H1 (cell line): ENCODE measurements at regions not wholly inside any gene's neighbourhood (a gene's known extent, or its start where the extent isn't known, plus 50 kb on each side); places are given as distances from the start of the nearest gene placed in this dataset.
"Not testable (repeated sequence)": the region's sequence is repeated elsewhere in the genome, so short reads cannot be mapped to it uniquely, and the experiment has no call there.

ENCODE experiments used
- CTCF ChIA-PET: fragments of 300-600 bp; sonication (Branson Sonifier 250); formaldehyde crosslinking; loops from one replicate; lab custom pipeline; 2021; ENCODE audit not compliant: partially characterized antibody; lab: Charles Lee
- POLR2A ChIA-PET: fragments of 300-600 bp; sonication (Branson Sonifier 250); formaldehyde crosslinking; loops from one replicate; lab custom pipeline; 2021; ENCODE audit warnings: inconsistent platforms; ENCODE audit not compliant: partially characterized antibody; lab: Charles Lee
- DNase-seq, 2 experiments: peaks; one replicate each; pipeline versions ENCODE4 v3.0.0 to v3.0.0-alpha.2; 2010 to 2022; ENCODE audit warnings: low spot score in 2 of 2, low read depth in 1 of 2, mixed read lengths in 1 of 2
- FAIRE-seq: peaks from 2 replicates; lab custom pipeline; 2011; peaks lifted over from hg19 to GRCh38; lab: Jason Lieb, UNC
- H2AFZ ChIP-seq: 2 replicates; pipeline ENCODE4 v1.8.1; 2012; ENCODE audit warnings: low read length, inconsistent platforms
- H2AK5ac ChIP-seq: 2 replicates; pipeline ENCODE4 v1.6.1; 2013; ENCODE audit warnings: low read depth, low read length
- H2BK120ac ChIP-seq: replicated peaks from 2 replicates; pipeline ENCODE3; 2013; ENCODE audit warnings: low read depth, low read length, inconsistent platforms
- H2BK12ac ChIP-seq: 2 replicates; pipeline ENCODE4 v1.6.1; 2013; ENCODE audit warnings: low read depth, low read length
- H2BK15ac ChIP-seq: 2 replicates; pipeline ENCODE4 v1.6.1; 2013; ENCODE audit warnings: low read length
- H2BK20ac ChIP-seq: 2 replicates; pipeline ENCODE4 v1.6.1; 2013; ENCODE audit warnings: low read length
- H2BK5ac ChIP-seq: 2 replicates; pipeline ENCODE4 v1.6.1; 2013; ENCODE audit warnings: low read depth, low read length
- H3K14ac ChIP-seq: 2 replicates; pipeline ENCODE4 v1.6.1; 2013; ENCODE audit warnings: inconsistent platforms; ENCODE audit not compliant: insufficient read length
- H3K18ac ChIP-seq: 2 replicates; pipeline ENCODE4 v1.6.1; 2013; ENCODE audit warnings: low read length; ENCODE audit errors: extremely low read depth
- H3K23ac ChIP-seq: 2 replicates; pipeline ENCODE4 v1.6.1; 2013; ENCODE audit warnings: inconsistent platforms; ENCODE audit not compliant: insufficient read length
- H3K23me2 ChIP-seq: 2 replicates; pipeline ENCODE4 v1.6.1; 2013; ENCODE audit warnings: low read depth, low read length
- H3K27ac ChIP-seq: 2 replicates; pipeline ENCODE4 v1.6.1; 2011; ENCODE audit warnings: low read depth, low read length, inconsistent platforms
- H3K27me3 ChIP-seq, 4 experiments: replicated peaks in 1 of 4; 1 replicate in 1 of 4; 2 replicates in 3 of 4; pipeline versions ENCODE4 v1.6.1 to v1.8.1; 2011 to 2013; ENCODE audit warnings: low read length in 3 of 4, mild to moderate bottlenecking in 3 of 4, inconsistent platforms in 2 of 4, mixed read lengths in 2 of 4, moderate library complexity in 1 of 4; ENCODE audit not compliant: control insufficient read depth in 3 of 4, insufficient read depth in 3 of 4; ENCODE audit errors: extremely low read depth in 1 of 4
- H3K36me3 ChIP-seq, 4 experiments: 2 replicates each; pipeline versions ENCODE4 v1.6.1 to v1.8.1; 2011 to 2013; ENCODE audit warnings: mild to moderate bottlenecking in 4 of 4, low read length in 3 of 4, moderate library complexity in 2 of 4, control low read depth in 1 of 4, inconsistent platforms in 1 of 4; ENCODE audit not compliant: insufficient read depth in 4 of 4, control insufficient read depth in 2 of 4
- H3K4ac ChIP-seq: replicated peaks from 2 replicates; pipeline ENCODE3; 2013; ENCODE audit warnings: low read length, low read depth, mixed read lengths, inconsistent platforms; ENCODE audit not compliant: insufficient read length
- H3K4me1 ChIP-seq, 4 experiments: replicated peaks in 1 of 4; 1 replicate in 1 of 4; 2 replicates in 3 of 4; pipeline versions ENCODE4 v1.6.1 to v1.8.1; 2011 to 2013; ENCODE audit warnings: low read length in 3 of 4, inconsistent platforms in 2 of 4, mixed read lengths in 1 of 4; ENCODE audit not compliant: insufficient read depth in 4 of 4, control insufficient read depth in 3 of 4
- H3K4me2 ChIP-seq, 2 experiments: 2 replicates each; pipeline versions ENCODE4 v1.6.1 to v1.8.1; 2011 to 2013; ENCODE audit warnings: low read depth in 2 of 2, low read length in 2 of 2, control low read depth in 1 of 2, inconsistent platforms in 1 of 2, mild to moderate bottlenecking in 1 of 2; ENCODE audit not compliant: insufficient read depth in 1 of 2
- H3K4me3 ChIP-seq, 4 experiments: fragments of 200-600, 300-600 bp in 1 of 4; sonication (generic), shearing (Covaris generic), sonication (Bioruptor Twin) in 1 of 4; 2 replicates each; pipeline versions ENCODE4 v1.5.1 to v1.8.1; 2011 to 2016; ENCODE audit warnings: low read length in 4 of 4, low read depth in 3 of 4, control low read depth in 2 of 4, inconsistent platforms in 2 of 4, mild to moderate bottlenecking in 2 of 4, mixed read lengths in 1 of 4, moderate library complexity in 1 of 4; ENCODE audit not compliant: insufficient read depth in 2 of 4; ENCODE audit errors: extremely low read depth in 1 of 4
- H3K56ac ChIP-seq: replicated peaks from 2 replicates; pipeline ENCODE3; 2013; ENCODE audit warnings: low read depth, mild to moderate bottlenecking, mixed read lengths, low read length, inconsistent platforms; ENCODE audit not compliant: insufficient read length
- H3K79me1 ChIP-seq: 2 replicates; pipeline ENCODE4 v1.6.1; 2013; ENCODE audit warnings: low read depth, low read length, control low read depth
- H3K79me2 ChIP-seq, 2 experiments: 2 replicates each; pipeline versions ENCODE4 v1.6.1 to v1.8.1; 2012 to 2013; ENCODE audit warnings: low read length in 2 of 2, mild to moderate bottlenecking in 2 of 2, inconsistent platforms in 1 of 2; ENCODE audit not compliant: insufficient read depth in 2 of 2, control insufficient read depth in 1 of 2
- H3K9ac ChIP-seq, 4 experiments: replicated peaks in 1 of 4; 1 replicate in 1 of 4; 2 replicates in 3 of 4; pipeline versions ENCODE4 v1.6.1 to v1.8.1; 2011 to 2013; ENCODE audit warnings: low read depth in 3 of 4, low read length in 3 of 4, control low read depth in 2 of 4, mild to moderate bottlenecking in 2 of 4, moderate library complexity in 2 of 4, inconsistent platforms in 1 of 4; ENCODE audit errors: extremely low read depth in 1 of 4
- H3K9me3 ChIP-seq, 2 experiments: 2 replicates each; pipeline versions ENCODE4 v1.6.1 to v1.8.1; 2012 to 2013; ENCODE audit warnings: mild to moderate bottlenecking in 2 of 2, moderate library complexity in 2 of 2, control low read depth in 1 of 2, inconsistent platforms in 1 of 2, low read depth in 1 of 2, low read length in 1 of 2, mixed read lengths in 1 of 2; ENCODE audit not compliant: insufficient read depth in 2 of 2
- H4K20me1 ChIP-seq, 2 experiments: replicated peaks in 1 of 2; 2 replicates each; pipeline versions ENCODE3 to v1.8.1; 2011 to 2013; ENCODE audit warnings: inconsistent platforms in 2 of 2, low read length in 2 of 2, mild to moderate bottlenecking in 1 of 2; ENCODE audit not compliant: insufficient read depth in 2 of 2, control insufficient read depth in 1 of 2
- H4K5ac ChIP-seq: 2 replicates; pipeline ENCODE4 v1.6.1; 2013; ENCODE audit warnings: low read length, low read depth, mixed read lengths, inconsistent platforms; ENCODE audit not compliant: insufficient read length
- H4K8ac ChIP-seq: 2 replicates; pipeline ENCODE4 v1.8.0; 2013; ENCODE audit warnings: mild to moderate bottlenecking, moderate library complexity, low read length, inconsistent platforms; ENCODE audit not compliant: insufficient read depth; ENCODE audit errors: extremely low read depth
- H4K91ac ChIP-seq: replicated peaks from 2 replicates; pipeline ENCODE3; 2013; ENCODE audit warnings: low read length, mixed read lengths, inconsistent platforms; ENCODE audit not compliant: insufficient read length
- CEBPB ChIP-seq: IDR thresholded peaks from 2 replicates; pipeline ENCODE4 v1.6.1; 2012; ENCODE audit warnings: low read depth, low read length
- RXRA ChIP-seq: IDR thresholded peaks from 2 replicates; pipeline ENCODE4 v1.6.1; 2011; ENCODE audit warnings: low read depth, mild to moderate bottlenecking, low read length, moderate library complexity; ENCODE audit not compliant: insufficient read depth
- WGBS, 2 experiments: shearing (Covaris generic) in 1 of 2; methylation state at CpG; one replicate each; pipeline versions ENCODE4 v1.1.6 to v1.1.7; 2013 to 2015; ENCODE audit warnings: low lambda C conversion rate in 2 of 2, mixed read lengths in 2 of 2, inconsistent platforms in 1 of 2, low coverage in 1 of 2, missing lambda C conversion rate in 1 of 2; ENCODE audit not compliant: insufficient replicate concordance in 2 of 2, insufficient coverage in 1 of 2, insufficient read length in 1 of 2; ENCODE audit errors: extremely low coverage in 1 of 2, missing lambda C conversion rate in 1 of 2; 5-methylcytosine and 5-hydroxymethylcytosine counted together

- no peak overlapping the region for H3K9ac ChIP-seq
- ChIA-PET POLR2A (no interaction called here), CTCF (interaction anchor here (0.6 to 1.5 kb wide), 10 partner anchors 14 to 923 kb away, joined by 3 to 4 read pairs (median 3); partner anchors contain the start of gene FAM204A)
- H2AK5ac ChIP-seq: no peak overlapping the region
- FAIRE-seq (no peak), DNase-seq (no peak)
- no peaks in the 10 kb centered on the region for H3K27me3 ChIP-seq
- no peak for TF ChIP-seq RXRA
- TF ChIP-seq CEBPB: no peak
- no peaks in the 10 kb centered on the region for H3K23me2 ChIP-seq
- no peak overlapping the region for H2BK5ac ChIP-seq
- no peak overlapping the region for H3K56ac ChIP-seq
- H3K4me3 ChIP-seq: no peak overlapping the region
- H4K91ac ChIP-seq: no peak overlapping the region
- H4K5ac ChIP-seq: no peak overlapping the region
- H3K14ac ChIP-seq: no peak overlapping the region
- no peaks in the 10 kb centered on the region for H3K4me1 ChIP-seq
- H3K23ac ChIP-seq: no peak overlapping the region
- H2BK20ac ChIP-seq: no peak overlapping the region
- H2BK15ac ChIP-seq: no peak overlapping the region
- H4K8ac ChIP-seq: no peak overlapping the region
- no peaks in the 10 kb centered on the region for H4K20me1 ChIP-seq
- H3K9me3 ChIP-seq: no peaks in the 10 kb centered on the region
- no peak overlapping the region for H3K4me2 ChIP-seq
- H3K79me1 ChIP-seq: no peaks in the 10 kb centered on the region
- no peaks in the 10 kb centered on the region for H3K79me2 ChIP-seq
- 85% methylated on average over 7 of the region's 7 CpGs; no CpG with 5 or more reads in 1 of the 2 experiments for WGBS, 2 experiments
- no peaks in the 10 kb centered on the region for H3K36me3 ChIP-seq
- no peak overlapping the region for H2BK12ac ChIP-seq
- no peak overlapping the region for H2AFZ ChIP-seq
- H3K27ac ChIP-seq: no peak overlapping the region
- H3K4ac ChIP-seq: no peak overlapping the region
- H2BK120ac ChIP-seq: no peak overlapping the region
- no peak overlapping the region for H3K18ac ChIP-seq
These were observed 80.1 kb upstream of the FAM204A start for GRCh38 chr10:118422241-118422640.

- H3K9ac ChIP-seq, POLR2A ChIA-PET, CTCF ChIA-PET, H3K56ac ChIP-seq, DNase-seq, H2BK15ac ChIP-seq, H3K4me2 ChIP-seq, H2BK20ac ChIP-seq, H3K23ac ChIP-seq, H4K8ac ChIP-seq, H2BK5ac ChIP-seq, H4K91ac ChIP-seq, H3K4ac ChIP-seq, H2AFZ ChIP-seq, H2AK5ac ChIP-seq, H3K27ac ChIP-seq, H3K4me3 ChIP-seq, H3K27me3 ChIP-seq, H4K5ac ChIP-seq, H3K18ac ChIP-seq, H3K4me1 ChIP-seq, H2BK12ac ChIP-seq, H3K14ac ChIP-seq, FAIRE-seq, H3K9me3 ChIP-seq, H3K23me2 ChIP-seq, H3K79me2 ChIP-seq, H3K36me3 ChIP-seq, H3K79me1 ChIP-seq, H2BK120ac ChIP-seq, H4K20me1 ChIP-seq: not testable (repeated sequence)
- 100% methylated on average over 2 of the region's 2 CpGs; no CpG with 5 or more reads in 1 of the 2 experiments for WGBS, 2 experiments
These were observed 77.9 kb upstream of the FAM204A start for GRCh38 chr10:118420049-118420448.
